H1 (cell line): ENCODE measurements at regions not wholly inside any gene's neighbourhood (a gene's known extent, or its start where the extent isn't known, plus 50 kb on each side); places are given as distances from the start of the nearest gene placed in this dataset.

ENCODE experiments used
- CTCF ChIA-PET: fragments of 300-600 bp; sonication (Branson Sonifier 250); formaldehyde crosslinking; loops from one replicate; lab custom pipeline; 2021; ENCODE audit not compliant: partially characterized antibody; lab: Charles Lee
- POLR2A ChIA-PET: fragments of 300-600 bp; sonication (Branson Sonifier 250); formaldehyde crosslinking; loops from one replicate; lab custom pipeline; 2021; ENCODE audit warnings: inconsistent platforms; ENCODE audit not compliant: partially characterized antibody; lab: Charles Lee
- DNase-seq, 2 experiments: peaks; one replicate each; pipeline versions ENCODE4 v3.0.0 to v3.0.0-alpha.2; 2010 to 2022; ENCODE audit warnings: low spot score in 2 of 2, low read depth in 1 of 2, mixed read lengths in 1 of 2
- FAIRE-seq: peaks from 2 replicates; lab custom pipeline; 2011; peaks lifted over from hg19 to GRCh38; lab: Jason Lieb, UNC
- H2AFZ ChIP-seq: 2 replicates; pipeline ENCODE4 v1.8.1; 2012; ENCODE audit warnings: low read length, inconsistent platforms
- H2AK5ac ChIP-seq: 2 replicates; pipeline ENCODE4 v1.6.1; 2013; ENCODE audit warnings: low read depth, low read length
- H2BK120ac ChIP-seq: replicated peaks from 2 replicates; pipeline ENCODE3; 2013; ENCODE audit warnings: low read depth, low read length, inconsistent platforms
- H2BK12ac ChIP-seq: 2 replicates; pipeline ENCODE4 v1.6.1; 2013; ENCODE audit warnings: low read depth, low read length
- H2BK15ac ChIP-seq: 2 replicates; pipeline ENCODE4 v1.6.1; 2013; ENCODE audit warnings: low read length
- H2BK20ac ChIP-seq: 2 replicates; pipeline ENCODE4 v1.6.1; 2013; ENCODE audit warnings: low read length
- H2BK5ac ChIP-seq: 2 replicates; pipeline ENCODE4 v1.6.1; 2013; ENCODE audit warnings: low read depth, low read length
- H3K14ac ChIP-seq: 2 replicates; pipeline ENCODE4 v1.6.1; 2013; ENCODE audit warnings: inconsistent platforms; ENCODE audit not compliant: insufficient read length
- H3K18ac ChIP-seq: 2 replicates; pipeline ENCODE4 v1.6.1; 2013; ENCODE audit warnings: low read length; ENCODE audit errors: extremely low read depth
- H3K23ac ChIP-seq: 2 replicates; pipeline ENCODE4 v1.6.1; 2013; ENCODE audit warnings: inconsistent platforms; ENCODE audit not compliant: insufficient read length
- H3K23me2 ChIP-seq: 2 replicates; pipeline ENCODE4 v1.6.1; 2013; ENCODE audit warnings: low read depth, low read length
- H3K27ac ChIP-seq: 2 replicates; pipeline ENCODE4 v1.6.1; 2011; ENCODE audit warnings: low read depth, low read length, inconsistent platforms
- H3K27me3 ChIP-seq, 4 experiments: replicated peaks in 1 of 4; 1 replicate in 1 of 4; 2 replicates in 3 of 4; pipeline versions ENCODE4 v1.6.1 to v1.8.1; 2011 to 2013; ENCODE audit warnings: low read length in 3 of 4, mild to moderate bottlenecking in 3 of 4, inconsistent platforms in 2 of 4, mixed read lengths in 2 of 4, moderate library complexity in 1 of 4; ENCODE audit not compliant: control insufficient read depth in 3 of 4, insufficient read depth in 3 of 4; ENCODE audit errors: extremely low read depth in 1 of 4
- H3K36me3 ChIP-seq, 4 experiments: 2 replicates each; pipeline versions ENCODE4 v1.6.1 to v1.8.1; 2011 to 2013; ENCODE audit warnings: mild to moderate bottlenecking in 4 of 4, low read length in 3 of 4, moderate library complexity in 2 of 4, control low read depth in 1 of 4, inconsistent platforms in 1 of 4; ENCODE audit not compliant: insufficient read depth in 4 of 4, control insufficient read depth in 2 of 4
- H3K4ac ChIP-seq: replicated peaks from 2 replicates; pipeline ENCODE3; 2013; ENCODE audit warnings: low read length, low read depth, mixed read lengths, inconsistent platforms; ENCODE audit not compliant: insufficient read length
- H3K4me1 ChIP-seq, 4 experiments: replicated peaks in 1 of 4; 1 replicate in 1 of 4; 2 replicates in 3 of 4; pipeline versions ENCODE4 v1.6.1 to v1.8.1; 2011 to 2013; ENCODE audit warnings: low read length in 3 of 4, inconsistent platforms in 2 of 4, mixed read lengths in 1 of 4; ENCODE audit not compliant: insufficient read depth in 4 of 4, control insufficient read depth in 3 of 4
- H3K4me2 ChIP-seq, 2 experiments: 2 replicates each; pipeline versions ENCODE4 v1.6.1 to v1.8.1; 2011 to 2013; ENCODE audit warnings: low read depth in 2 of 2, low read length in 2 of 2, control low read depth in 1 of 2, inconsistent platforms in 1 of 2, mild to moderate bottlenecking in 1 of 2; ENCODE audit not compliant: insufficient read depth in 1 of 2
- H3K4me3 ChIP-seq, 4 experiments: fragments of 200-600, 300-600 bp in 1 of 4; sonication (generic), shearing (Covaris generic), sonication (Bioruptor Twin) in 1 of 4; 2 replicates each; pipeline versions ENCODE4 v1.5.1 to v1.8.1; 2011 to 2016; ENCODE audit warnings: low read length in 4 of 4, low read depth in 3 of 4, control low read depth in 2 of 4, inconsistent platforms in 2 of 4, mild to moderate bottlenecking in 2 of 4, mixed read lengths in 1 of 4, moderate library complexity in 1 of 4; ENCODE audit not compliant: insufficient read depth in 2 of 4; ENCODE audit errors: extremely low read depth in 1 of 4
- H3K56ac ChIP-seq: replicated peaks from 2 replicates; pipeline ENCODE3; 2013; ENCODE audit warnings: low read depth, mild to moderate bottlenecking, mixed read lengths, low read length, inconsistent platforms; ENCODE audit not compliant: insufficient read length
- H3K79me1 ChIP-seq: 2 replicates; pipeline ENCODE4 v1.6.1; 2013; ENCODE audit warnings: low read depth, low read length, control low read depth
- H3K79me2 ChIP-seq, 2 experiments: 2 replicates each; pipeline versions ENCODE4 v1.6.1 to v1.8.1; 2012 to 2013; ENCODE audit warnings: low read length in 2 of 2, mild to moderate bottlenecking in 2 of 2, inconsistent platforms in 1 of 2; ENCODE audit not compliant: insufficient read depth in 2 of 2, control insufficient read depth in 1 of 2
- H3K9ac ChIP-seq, 4 experiments: replicated peaks in 1 of 4; 1 replicate in 1 of 4; 2 replicates in 3 of 4; pipeline versions ENCODE4 v1.6.1 to v1.8.1; 2011 to 2013; ENCODE audit warnings: low read depth in 3 of 4, low read length in 3 of 4, control low read depth in 2 of 4, mild to moderate bottlenecking in 2 of 4, moderate library complexity in 2 of 4, inconsistent platforms in 1 of 4; ENCODE audit errors: extremely low read depth in 1 of 4
- H3K9me3 ChIP-seq, 2 experiments: 2 replicates each; pipeline versions ENCODE4 v1.6.1 to v1.8.1; 2012 to 2013; ENCODE audit warnings: mild to moderate bottlenecking in 2 of 2, moderate library complexity in 2 of 2, control low read depth in 1 of 2, inconsistent platforms in 1 of 2, low read depth in 1 of 2, low read length in 1 of 2, mixed read lengths in 1 of 2; ENCODE audit not compliant: insufficient read depth in 2 of 2
- H4K20me1 ChIP-seq, 2 experiments: replicated peaks in 1 of 2; 2 replicates each; pipeline versions ENCODE3 to v1.8.1; 2011 to 2013; ENCODE audit warnings: inconsistent platforms in 2 of 2, low read length in 2 of 2, mild to moderate bottlenecking in 1 of 2; ENCODE audit not compliant: insufficient read depth in 2 of 2, control insufficient read depth in 1 of 2
- H4K5ac ChIP-seq: 2 replicates; pipeline ENCODE4 v1.6.1; 2013; ENCODE audit warnings: low read length, low read depth, mixed read lengths, inconsistent platforms; ENCODE audit not compliant: insufficient read length
- H4K8ac ChIP-seq: 2 replicates; pipeline ENCODE4 v1.8.0; 2013; ENCODE audit warnings: mild to moderate bottlenecking, moderate library complexity, low read length, inconsistent platforms; ENCODE audit not compliant: insufficient read depth; ENCODE audit errors: extremely low read depth
- H4K91ac ChIP-seq: replicated peaks from 2 replicates; pipeline ENCODE3; 2013; ENCODE audit warnings: low read length, mixed read lengths, inconsistent platforms; ENCODE audit not compliant: insufficient read length
- BCL11A ChIP-seq, 2 experiments: IDR thresholded peaks; one replicate each; pipeline ENCODE4 v1.6.1; 2011; ENCODE audit warnings: low read depth in 2 of 2, low read length in 2 of 2, mild to moderate bottlenecking in 2 of 2
- KDM5A ChIP-seq: fragments of 200-600 bp; IDR thresholded peaks from 2 replicates; pipeline ENCODE4 v1.7.1; 2012; ENCODE audit warnings: mild to moderate bottlenecking, low read length, inconsistent platforms, mixed read lengths
- PHF8 ChIP-seq: fragments of 200-600 bp; sonication (generic); conservative IDR thresholded peaks from 2 replicates; pipeline ENCODE4 v1.7.1; 2012; ENCODE audit warnings: low read depth, mild to moderate bottlenecking, inconsistent platforms, low read length, moderate library complexity
- USF2 ChIP-seq: IDR thresholded peaks from 2 replicates; pipeline ENCODE4 v1.6.1; 2011; ENCODE audit warnings: low read length, improper control_type of control experiment
- WGBS, 2 experiments: shearing (Covaris generic) in 1 of 2; methylation state at CpG; one replicate each; pipeline versions ENCODE4 v1.1.6 to v1.1.7; 2013 to 2015; ENCODE audit warnings: low lambda C conversion rate in 2 of 2, mixed read lengths in 2 of 2, inconsistent platforms in 1 of 2, low coverage in 1 of 2, missing lambda C conversion rate in 1 of 2; ENCODE audit not compliant: insufficient replicate concordance in 2 of 2, insufficient coverage in 1 of 2, insufficient read length in 1 of 2; ENCODE audit errors: extremely low coverage in 1 of 2, missing lambda C conversion rate in 1 of 2; 5-methylcytosine and 5-hydroxymethylcytosine counted together

- no peaks in the 10 kb centered on the region for H3K9me3 ChIP-seq
- no peaks in the 10 kb centered on the region for H3K79me2 ChIP-seq
- no peak overlapping the region for H3K27ac ChIP-seq
- no peak overlapping the region for H4K8ac ChIP-seq
- no peak overlapping the region for H4K91ac ChIP-seq
- H2BK120ac ChIP-seq = no peak overlapping the region
- no peak overlapping the region for H3K4me3 ChIP-seq
- H4K20me1 ChIP-seq = no peaks in the 10 kb centered on the region
- H3K14ac ChIP-seq = no peak overlapping the region
- H3K4me1 ChIP-seq = peaks cover 0 to 2% (median 0%) of the 10 kb centered on the region in 4 experiments; a peak in 1 of 7 replicates
- no peaks in the 10 kb centered on the region for H3K23me2 ChIP-seq
- ChIA-PET POLR2A (no interaction called here), CTCF (interaction anchor here (0.7 kb wide), 1 partner anchor 1874 kb away, joined by 3 read pairs; no protein-coding TSS in a partner anchor)
- H3K27me3 ChIP-seq = no peaks in the 10 kb centered on the region
- 58% methylated on average over 3 of the region's 3 CpGs; no CpG with 5 or more reads in 1 of the 2 experiments for WGBS, 2 experiments
- no peak overlapping the region for H4K5ac ChIP-seq
- H3K36me3 ChIP-seq = no peaks in the 10 kb centered on the region
- no peak for DNase-seq
- H3K4me2 ChIP-seq = no peak overlapping the region
- no peak overlapping the region for H2BK5ac ChIP-seq
- no peak overlapping the region for H2BK12ac ChIP-seq
- no peak overlapping the region for H3K4ac ChIP-seq
- H2AK5ac ChIP-seq = no peak overlapping the region
- TF ChIP-seq BCL11A (IDR thresholded peaks at IDR 0.05; ENCODE audit: low read depth in 2 of 2, low read length in 2 of 2) (no peak), USF2 (no peak), KDM5A (no peak), PHF8 (no peak)
- no peak overlapping the region for H2BK15ac ChIP-seq
- FAIRE-seq = no peak
- H3K18ac ChIP-seq = no peak overlapping the region
- H2BK20ac ChIP-seq = no peak overlapping the region
- no peak overlapping the region for H2AFZ ChIP-seq
- no peak overlapping the region for H3K56ac ChIP-seq
- H3K23ac ChIP-seq = no peak overlapping the region
- no peak overlapping the region for H3K9ac ChIP-seq
- H3K79me1 ChIP-seq = no peaks in the 10 kb centered on the region
Observed at GRCh38 chr13:89136678-89137077, 1465.5 kb downstream of the SLITRK5 start.
